H9 (cell line): ENCODE measurements at regions not wholly inside any gene's neighbourhood (a gene's known extent, or its start where the extent isn't known, plus 50 kb on each side); places are given as distances from the start of the nearest gene placed in this dataset.

Experiments
- DNase-seq: peaks from one replicate; pipeline ENCODE4 v3.0.0-alpha.2; 2017
- H2AFZ ChIP-seq: one replicate; pipeline ENCODE4 v1.6.1; 2013; ENCODE audit warnings: mild to moderate bottlenecking, low read length, control low read depth, moderate library complexity
- H2AK5ac ChIP-seq: 2 replicates; pipeline ENCODE4 v1.6.1; 2013; ENCODE audit warnings: low read length, control low read depth, mixed read lengths; ENCODE audit not compliant: insufficient read length
- H2BK120ac ChIP-seq: one replicate; pipeline ENCODE4 v1.6.1; 2013; ENCODE audit warnings: low read depth, mild to moderate bottlenecking, low read length, control low read depth, inconsistent platforms; ENCODE audit not compliant: poor library complexity, severe bottlenecking
- H2BK12ac ChIP-seq: 2 replicates; pipeline ENCODE4 v1.6.1; 2013; ENCODE audit warnings: low read length, control low read depth, mixed read lengths, low read depth; ENCODE audit not compliant: insufficient read length
- H2BK15ac ChIP-seq: 2 replicates; pipeline ENCODE4 v1.6.1; 2013; ENCODE audit warnings: low read depth, low read length, control low read depth
- H2BK20ac ChIP-seq: one replicate; pipeline ENCODE4 v1.6.1; 2013; ENCODE audit warnings: low read depth, mild to moderate bottlenecking, low read length, control low read depth, inconsistent platforms; ENCODE audit not compliant: poor library complexity, severe bottlenecking
- H2BK5ac ChIP-seq: 2 replicates; pipeline ENCODE4 v1.6.1; 2013; ENCODE audit warnings: low read length, control low read depth, mixed read lengths; ENCODE audit not compliant: insufficient read length
- H3K14ac ChIP-seq: 2 replicates; pipeline ENCODE4 v1.6.1; 2013; ENCODE audit warnings: low read length, control low read depth; ENCODE audit not compliant: insufficient read depth
- H3K18ac ChIP-seq: 2 replicates; pipeline ENCODE4 v1.6.1; 2013; ENCODE audit warnings: low read depth, mild to moderate bottlenecking, mixed read lengths, low read length, control low read depth; ENCODE audit not compliant: insufficient read length
- H3K23ac ChIP-seq: 2 replicates; pipeline ENCODE4 v1.6.1; 2013; ENCODE audit warnings: low read length, control low read depth, mixed read lengths, low read depth; ENCODE audit not compliant: insufficient read length
- H3K23me2 ChIP-seq: 2 replicates; pipeline ENCODE4 v1.6.1; 2013; ENCODE audit warnings: low read depth, mild to moderate bottlenecking, mixed read lengths, low read length, control low read depth; ENCODE audit not compliant: insufficient read length, poor library complexity, severe bottlenecking
- H3K27ac ChIP-seq: 2 replicates; pipeline ENCODE4 v1.5.1; 2013; ENCODE audit warnings: low read length, control low read depth, mixed read lengths, low read depth; ENCODE audit not compliant: insufficient read length
- H3K27me3 ChIP-seq: 2 replicates; pipeline ENCODE4 v1.6.1; 2013; ENCODE audit warnings: low read length, control low read depth, inconsistent platforms; ENCODE audit not compliant: insufficient read depth
- H3K4ac ChIP-seq: 2 replicates; pipeline ENCODE4 v1.6.1; 2013; ENCODE audit warnings: low read depth, mild to moderate bottlenecking, control low read depth, inconsistent platforms, low read length, moderate library complexity
- H3K4me1 ChIP-seq: 2 replicates; pipeline ENCODE4 v1.6.1; 2013; ENCODE audit warnings: low read length, control low read depth, inconsistent platforms; ENCODE audit not compliant: insufficient read depth
- H3K4me2 ChIP-seq: 2 replicates; pipeline ENCODE4 v1.6.1; 2013; ENCODE audit warnings: low read length, control low read depth, mixed read lengths; ENCODE audit not compliant: insufficient read length, insufficient read depth
- H3K56ac ChIP-seq: 2 replicates; pipeline ENCODE4 v1.6.1; 2013; ENCODE audit warnings: low read depth, mild to moderate bottlenecking, mixed read lengths, low read length, control low read depth; ENCODE audit not compliant: insufficient read length
- H3K79me1 ChIP-seq: 2 replicates; pipeline ENCODE4 v1.6.1; 2013; ENCODE audit warnings: low read depth, mild to moderate bottlenecking, moderate library complexity, low read length, control low read depth, inconsistent platforms; ENCODE audit not compliant: insufficient read depth, poor library complexity, severe bottlenecking
- H3K79me2 ChIP-seq: 2 replicates; pipeline ENCODE4 v1.6.1; 2013; ENCODE audit warnings: low read length, control low read depth, inconsistent platforms; ENCODE audit not compliant: insufficient read depth
- H3K9ac ChIP-seq: 2 replicates; pipeline ENCODE4 v1.6.1; 2013; ENCODE audit warnings: low read length, control low read depth, mixed read lengths; ENCODE audit not compliant: insufficient read length; ENCODE audit errors: extremely low read depth
- H3K9me3 ChIP-seq: one replicate; pipeline ENCODE4 v1.6.1; 2013; ENCODE audit warnings: low read depth, low read length, inconsistent platforms; ENCODE audit not compliant: control insufficient read depth
- H3T11ph ChIP-seq: one replicate; pipeline ENCODE4 v1.6.1; 2013; ENCODE audit warnings: mild to moderate bottlenecking, low read length, control low read depth, inconsistent platforms
- H4K20me1 ChIP-seq: one replicate; pipeline ENCODE4 v1.6.1; 2013; ENCODE audit not compliant: control insufficient read depth, insufficient read length, insufficient read depth
- H4K5ac ChIP-seq: 2 replicates; pipeline ENCODE4 v1.6.1; 2013; ENCODE audit warnings: low read depth, mild to moderate bottlenecking, mixed read lengths, low read length, control low read depth; ENCODE audit not compliant: insufficient read length
- H4K8ac ChIP-seq: replicated peaks from 2 replicates; pipeline ENCODE4 v1.6.1; 2013; ENCODE audit warnings: low read length, control low read depth, mixed read lengths, low read depth; ENCODE audit not compliant: insufficient read length
- H4K91ac ChIP-seq: 2 replicates; pipeline ENCODE4 v1.6.1; 2013; ENCODE audit warnings: low read depth, mild to moderate bottlenecking, moderate library complexity, mixed read lengths, low read length, control low read depth; ENCODE audit not compliant: insufficient read length
- H3K27ac Mint-ChIP-seq, 3 experiments: 2 replicates in 2 of 3; 3 replicates in 1 of 3; pipeline ENCODE4 v1.8.0; 2020 to 2021; ENCODE audit warnings: mixed read lengths in 3 of 3, mild to moderate bottlenecking in 1 of 3, moderate library complexity in 1 of 3
- H3K27me3 Mint-ChIP-seq: 2 replicates; pipeline ENCODE4 v1.8.0; 2021; ENCODE audit warnings: low read depth, mild to moderate bottlenecking, moderate library complexity, mixed read lengths
- H3K36me3 Mint-ChIP-seq, 3 experiments: 2 replicates in 2 of 3; 3 replicates in 1 of 3; pipeline ENCODE4 v1.8.0; 2020 to 2021; ENCODE audit warnings: low read depth in 3 of 3, mixed read lengths in 3 of 3; ENCODE audit not compliant: insufficient read depth in 1 of 3
- H3K4me1 Mint-ChIP-seq, 2 experiments: 2 replicates each; pipeline ENCODE4 v1.8.0; 2020; ENCODE audit warnings: mixed read lengths in 2 of 2
- H3K4me3 Mint-ChIP-seq, 2 experiments: 2 replicates in 1 of 2; 3 replicates in 1 of 2; pipeline ENCODE4 v1.8.0; 2020 to 2021; ENCODE audit warnings: mild to moderate bottlenecking in 2 of 2, mixed read lengths in 2 of 2, moderate library complexity in 1 of 2
- H3K9me3 Mint-ChIP-seq, 2 experiments: 2 replicates in 1 of 2; 3 replicates in 1 of 2; pipeline ENCODE4 v1.8.0; 2020; ENCODE audit warnings: mild to moderate bottlenecking in 2 of 2, mixed read lengths in 2 of 2, moderate library complexity in 1 of 2
- CTCF ChIP-seq: fragments of 200-600 bp; sonication (generic); conservative IDR thresholded peaks from 3 replicates; pipeline ENCODE4 v1.8.0; 2021; ENCODE audit warnings: antibody characterized with exemption, mild to moderate bottlenecking
- WGBS: extraction: QIAGEN DNeasy Blood & Tissue Kit; methylation state at CpG from one replicate; pipeline ENCODE4 v1.1.7; 2013; ENCODE audit warnings: missing lambda C conversion rate, low lambda C conversion rate, mixed read lengths; ENCODE audit not compliant: insufficient read length; ENCODE audit errors: extremely low coverage; 5-methylcytosine and 5-hydroxymethylcytosine counted together

GRCh38 chr11:23846902-23847422 is 649.9 kb upstream of the LUZP2 start:
- DNase-seq: no peak
- H3K4me3 Mint-ChIP-seq: no peak overlapping the region
- no peak for TF ChIP-seq CTCF

More at GRCh38 chr11:23846902-23847422, 649.9 kb upstream of the LUZP2 start:
- H3K23me2 ChIP-seq: no peaks in the 10 kb centered on the region
- no peak overlapping the region for H2BK5ac ChIP-seq
- H2BK12ac ChIP-seq: no peak overlapping the region
- no peak overlapping the region for H3K56ac ChIP-seq
- H2BK15ac ChIP-seq: no peak overlapping the region
- no peak overlapping the region for H3K27ac ChIP-seq
- H3K4me1 ChIP-seq: no peaks in the 10 kb centered on the region; the same call in 1 of the 2 replicates
- no peak overlapping the region for H2AK5ac ChIP-seq
- no peaks in the 10 kb centered on the region for H3K79me1 ChIP-seq
- H3K27me3 ChIP-seq: no peaks in the 10 kb centered on the region
- no peak overlapping the region for H3K23ac ChIP-seq
- no peak overlapping the region for H3K14ac ChIP-seq
- no peaks in the 10 kb centered on the region for H3K27me3 Mint-ChIP-seq
- H3K18ac ChIP-seq: no peak overlapping the region
- H3K4me2 ChIP-seq: no peak overlapping the region
- no peaks in the 10 kb centered on the region for H3K79me2 ChIP-seq
- H4K8ac ChIP-seq: no peak overlapping the region
- no peak overlapping the region for H3K4ac ChIP-seq
- no peak overlapping the region for H2BK120ac ChIP-seq
- H2BK20ac ChIP-seq: no peak overlapping the region
- H4K91ac ChIP-seq: no peak overlapping the region
- H3K4me1 Mint-ChIP-seq: no peaks in the 10 kb centered on the region
- no CpG with 5 or more reads among the region's 5 CpGs for WGBS
- H2AFZ ChIP-seq: no peak overlapping the region
- H3K27ac Mint-ChIP-seq: no peak overlapping the region
- H3K9me3 ChIP-seq: no peaks in the 10 kb centered on the region
- no peak overlapping the region for H3T11ph ChIP-seq
- H4K20me1 ChIP-seq: no peaks in the 10 kb centered on the region
- no peak overlapping the region for H4K5ac ChIP-seq
- H3K9ac ChIP-seq: no peak overlapping the region
- peaks cover 0 to under 1% of the 10 kb centered on the region in 2 experiments; a peak in 3 of 5 replicates for H3K9me3 Mint-ChIP-seq
- peaks cover 0 to 4% (median 0%) of the 10 kb centered on the region in 3 experiments; a peak in 2 of 7 replicates for H3K36me3 Mint-ChIP-seq
